ENCODE measurements at regions not wholly inside any gene's neighbourhood (a gene's known extent, or its start where the extent isn't known, plus 50 kb on each side); places are given as distances from the start of the nearest gene placed in this dataset.
A peak's percentile ranks its signal among the peaks of the same experiment; 100 is the strongest.

DNA sequence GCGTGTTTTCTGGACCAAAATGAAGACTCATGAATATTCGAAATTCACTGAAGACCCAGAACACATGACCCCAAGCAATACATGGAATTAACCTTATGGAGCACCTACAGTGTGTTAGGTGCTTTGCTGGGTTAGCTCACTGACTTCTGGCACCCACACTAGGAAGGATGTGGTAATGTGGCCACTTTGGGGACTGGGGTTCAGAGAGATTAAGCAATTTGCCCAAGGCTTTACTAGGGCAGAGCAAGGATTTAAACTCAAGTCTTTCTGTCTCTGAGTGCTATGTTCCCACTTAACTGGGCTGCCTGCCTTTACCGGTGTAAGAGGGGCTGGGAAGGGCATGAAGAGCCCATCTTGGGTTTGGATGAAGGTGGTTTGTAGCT is 162.0 kb upstream of the ATP6AP2 start:
- H3K4me3 ChIP-seq (ENCODE audit: low read length) = no peak overlapping the region
- TF ChIP-seq CTCF (conservative IDR thresholded peaks at IDR 0.05; ENCODE audit: low read length) = no peak

GRCh38 chrX:40418146-40418812 is 162.5 kb upstream of the ATP6AP2 start:
- H3K4me3 ChIP-seq (ENCODE audit: low read length) = no peak overlapping the region

More for the DNA sequence above, 162.0 kb upstream of the ATP6AP2 start:
- no peak for DNase-seq (ENCODE audit: low read depth)

GRCh38 chrX:40415675-40416074 is 165.1 kb upstream of the ATP6AP2 start:
- H3K4me3 ChIP-seq (ENCODE audit: low read length) = no peak overlapping the region
- no peak for TF ChIP-seq CTCF (conservative IDR thresholded peaks at IDR 0.05; ENCODE audit: low read length)
- no peak for DNase-seq (ENCODE audit: low read depth)

More at GRCh38 chrX:40418146-40418812, 162.5 kb upstream of the ATP6AP2 start:
- TF ChIP-seq CTCF (conservative IDR thresholded peaks at IDR 0.05; ENCODE audit: low read length) = no peak
- no peak for DNase-seq (ENCODE audit: low read depth)

DNA sequence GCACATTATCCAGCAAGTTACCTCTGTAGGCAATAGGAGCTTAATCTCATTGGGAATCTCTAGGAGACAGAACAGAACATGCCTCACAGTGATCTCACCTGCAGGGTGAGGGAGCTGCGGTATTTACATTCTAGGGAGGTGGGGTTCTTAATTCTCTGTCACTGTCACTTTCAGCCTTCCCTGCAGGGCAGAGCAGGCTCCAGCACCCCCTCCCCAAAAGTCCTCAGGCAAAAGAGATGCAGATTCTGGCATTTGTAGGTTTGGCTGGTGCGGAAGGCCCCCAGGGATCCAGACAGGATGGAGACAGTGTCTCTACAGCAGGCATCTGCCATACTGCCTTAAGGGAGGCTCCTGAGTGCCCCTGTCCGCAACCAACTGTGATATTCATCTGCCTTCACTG is 166.4 kb upstream of the ATP6AP2 start:
- no peak for DNase-seq (ENCODE audit: low read depth)
- TF ChIP-seq CTCF (conservative IDR thresholded peaks at IDR 0.05; ENCODE audit: low read length) = no peak
- no peak overlapping the region for H3K4me3 ChIP-seq (ENCODE audit: low read length)

- no peak overlapping the region for H3K4me3 ChIP-seq (ENCODE audit: low read length)
- TF ChIP-seq CTCF (conservative IDR thresholded peaks at IDR 0.05; ENCODE audit: low read length) = 0 out of 2 replicates have a peak, but pooled peaks have one; percentile 5
- DNase-seq (ENCODE audit: low read depth) = no peak
Observed at GRCh38 chrX:40411340-40412111, 169.2 kb upstream of the ATP6AP2 start.

DNA sequence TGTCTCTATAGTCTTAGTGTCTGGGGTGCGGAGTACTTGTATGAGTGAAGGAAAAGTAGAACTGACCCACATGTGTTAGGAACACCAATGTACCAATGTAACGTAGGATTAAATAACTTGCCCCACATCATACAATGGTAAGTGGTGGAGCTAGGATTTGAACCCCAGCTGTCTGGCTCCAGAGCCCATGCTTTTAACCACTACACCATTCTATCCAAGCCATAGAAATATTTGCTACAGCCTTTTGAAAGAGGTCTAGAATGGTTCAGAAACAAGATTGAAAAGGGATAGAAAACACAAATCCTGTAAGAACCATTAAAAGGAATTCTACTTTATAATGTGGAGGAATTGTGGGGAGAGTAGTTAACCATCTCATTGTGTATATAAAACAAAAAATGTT is 169.9 kb upstream of the ATP6AP2 start:
- TF ChIP-seq CTCF (conservative IDR thresholded peaks at IDR 0.05; ENCODE audit: low read length) = no peak
- no peak for DNase-seq (ENCODE audit: low read depth)
- no peak overlapping the region for H3K4me3 ChIP-seq (ENCODE audit: low read length)

Data from AG10803 (cell line).